T-cell (primary cell): ENCODE measurements at regions not wholly inside any gene's neighbourhood (a gene's known extent, or its start where the extent isn't known, plus 50 kb on each side); places are given as distances from the start of the nearest gene placed in this dataset.

Source experiments
- ATAC-seq, 4 experiments: fragments of 200-7000 bp in 3 of 4; fragments of 150-1000 bp in 1 of 4; cut with Tn5 transposase; replicated peaks in 1 of 4; 1 replicate in 3 of 4; 2 replicates in 1 of 4; pipeline ENCODE4 v1.10.0; 2021; ENCODE audit warnings: moderate library complexity in 3 of 4, mild to moderate bottlenecking in 2 of 4, moderate number of reproducible peaks in 1 of 4
- CTCF ChIA-PET, 2 donors: fragments of 300-600 bp; sonication (Branson Sonifier 250); formaldehyde crosslinking; loops; one replicate each; lab custom pipeline; 2022; ENCODE audit warnings: antibody characterized with exemption in 2 of 2; lab: Charles Lee
- POLR2A ChIA-PET, 2 donors: fragments of 300-600 bp; sonication (Branson Sonifier 250); formaldehyde crosslinking; loops; one replicate each; lab custom pipeline; 2022; ENCODE audit warnings: antibody characterized with exemption in 2 of 2; lab: Charles Lee
- DNase-seq, 35 experiments: peaks; one replicate each; pipeline versions ENCODE4 v3.0.0 to v3.0.0-alpha.2; 2013 to 2023
- H3K27ac ChIP-seq: one replicate; pipeline ENCODE4 v1.5.1; 2013; ENCODE audit warnings: low read length
- H3K27me3 ChIP-seq, 2 experiments: replicated peaks in 1 of 2; 1 replicate in 1 of 2; 2 replicates in 1 of 2; pipeline versions ENCODE4 v1.6.1 to v1.7.0; 2013; ENCODE audit warnings: low read length in 1 of 2, mixed read lengths in 1 of 2; ENCODE audit not compliant: control insufficient read depth in 2 of 2, insufficient read depth in 2 of 2; ENCODE audit errors: extremely low read depth in 1 of 2
- H3K36me3 ChIP-seq, 2 donors: 1 replicate in 1 of 2; 2 replicates in 1 of 2; pipeline versions ENCODE4 v1.6.1 to v1.7.0; 2013; ENCODE audit warnings: low read length in 1 of 2; ENCODE audit not compliant: control insufficient read depth in 2 of 2, insufficient read depth in 1 of 2; ENCODE audit errors: extremely low read depth in 1 of 2
- H3K4me1 ChIP-seq, 2 experiments: 1 replicate in 1 of 2; 2 replicates in 1 of 2; pipeline versions ENCODE4 v1.6.1 to v1.7.0; 2013; ENCODE audit warnings: low read length in 2 of 2, mixed read lengths in 1 of 2; ENCODE audit not compliant: insufficient read depth in 2 of 2, control insufficient read depth in 1 of 2; ENCODE audit errors: extremely low read depth in 1 of 2
- H3K4me3 ChIP-seq, 2 donors: 1 replicate in 1 of 2; 2 replicates in 1 of 2; pipeline versions ENCODE4 v1.5.1 to v1.7.0; 2013; ENCODE audit warnings: mild to moderate bottlenecking in 2 of 2, low read length in 1 of 2, moderate library complexity in 1 of 2; ENCODE audit not compliant: control insufficient read depth in 1 of 2; ENCODE audit errors: extremely low read depth in 1 of 2
- H3K9me3 ChIP-seq: 2 replicates; pipeline ENCODE4 v1.7.0; 2013
- H3K27ac Mint-ChIP-seq, 2 donors: one replicate each; pipeline ENCODE4 v1.8.0; 2020 to 2021; ENCODE audit warnings: mild to moderate bottlenecking in 2 of 2, mixed read lengths in 2 of 2
- H3K27me3 Mint-ChIP-seq, 2 donors: one replicate each; pipeline ENCODE4 v1.8.0; 2021 to 2022; ENCODE audit warnings: mixed read lengths in 2 of 2
- H3K36me3 Mint-ChIP-seq: one replicate; pipeline ENCODE4 v1.8.0; 2021; ENCODE audit warnings: mixed read lengths
- H3K4me1 Mint-ChIP-seq, 3 donors: one replicate each; pipeline ENCODE4 v1.8.0; 2020 to 2022; ENCODE audit warnings: mixed read lengths in 3 of 3, mild to moderate bottlenecking in 1 of 3
- H3K4me3 Mint-ChIP-seq, 3 donors: one replicate each; pipeline ENCODE4 v1.8.0; 2020 to 2022; ENCODE audit warnings: mild to moderate bottlenecking in 3 of 3, mixed read lengths in 3 of 3, moderate library complexity in 3 of 3
- H3K9me3 Mint-ChIP-seq, 3 donors: one replicate each; pipeline ENCODE4 v1.8.0; 2020 to 2022; ENCODE audit warnings: mixed read lengths in 3 of 3
- WGBS: methylation state at CpG from one replicate; pipeline ENCODE4 v1.1.5; 2013; ENCODE audit warnings: missing lambda C conversion rate; ENCODE audit not compliant: insufficient coverage; 5-methylcytosine and 5-hydroxymethylcytosine counted together

GRCh38 chr7:111676167-111676566, 113.9 kb upstream of the IMMP2L start:
- ATAC-seq (no peak), DNase-seq (no peak)
- H3K36me3 ChIP-seq: no peaks in the 10 kb centered on the region
- Mint-ChIP-seq H3K4me3 (no peak overlapping the region), H3K27me3 (peaks cover 8 to 22% of the 10 kb centered on the region in 2 donors), H3K9me3 (no peaks in the 10 kb centered on the region), H3K27ac (no peak overlapping the region), H3K36me3 (no peaks in the 10 kb centered on the region), H3K4me1 (no peaks in the 10 kb centered on the region)
- no peak overlapping the region for H3K27ac ChIP-seq
- no peaks in the 10 kb centered on the region for H3K27me3 ChIP-seq
- H3K4me1 ChIP-seq: no peaks in the 10 kb centered on the region
- no peak overlapping the region for H3K4me3 ChIP-seq
- POLR2A ChIA-PET: no interaction called here
- CTCF ChIA-PET: no interaction called here
- H3K9me3 ChIP-seq: no peaks in the 10 kb centered on the region

GRCh38 chr7:111672901-111673300, 110.6 kb upstream of the IMMP2L start:
- no peaks in the 10 kb centered on the region for H3K9me3 Mint-ChIP-seq
- no peak overlapping the region for H3K27ac Mint-ChIP-seq
- no peaks in the 10 kb centered on the region for H3K4me1 Mint-ChIP-seq
- Histone ChIP-seq H3K9me3 (no peaks in the 10 kb centered on the region), H3K27me3 (no peaks in the 10 kb centered on the region), H3K27ac (no peak overlapping the region), H3K4me1 (no peaks in the 10 kb centered on the region), H3K4me3 (no peak overlapping the region), H3K36me3 (no peaks in the 10 kb centered on the region)
- H3K4me3 Mint-ChIP-seq: no peak overlapping the region
- POLR2A ChIA-PET: no interaction called here
- H3K36me3 Mint-ChIP-seq: no peaks in the 10 kb centered on the region
- peaks cover 8 to 19% of the 10 kb centered on the region in 2 donors for H3K27me3 Mint-ChIP-seq
- no CpG with 5 or more reads among the region's 6 CpGs for WGBS
- ATAC-seq (no peak), DNase-seq (no peak)
- CTCF ChIA-PET: no interaction called here

- Histone ChIP-seq H3K27me3 (no peaks in the 10 kb centered on the region), H3K9me3 (no peaks in the 10 kb centered on the region), H3K36me3 (no peaks in the 10 kb centered on the region), H3K4me3 (no peak overlapping the region), H3K4me1 (no peaks in the 10 kb centered on the region), H3K27ac (no peak overlapping the region)
- POLR2A ChIA-PET: no interaction called here
- H3K4me3 Mint-ChIP-seq: no peak overlapping the region
- DNase-seq (no peak), ATAC-seq (no peak)
- CTCF ChIA-PET: interaction anchor here in 1 of 2 donors (0.6 kb wide), 1 partner anchor 22 kb away, joined by 3 read pairs; no protein-coding TSS in a partner anchor
- peaks cover 8 to 18% of the 10 kb centered on the region in 2 donors for H3K27me3 Mint-ChIP-seq
- no CpG with 5 or more reads among the region's 2 CpGs for WGBS
- H3K27ac Mint-ChIP-seq: no peak overlapping the region
- H3K9me3 Mint-ChIP-seq: no peaks in the 10 kb centered on the region
- no peaks in the 10 kb centered on the region for H3K36me3 Mint-ChIP-seq
- no peaks in the 10 kb centered on the region for H3K4me1 Mint-ChIP-seq
Measured at GRCh38 chr7:111671927-111672326, 109.6 kb upstream of the IMMP2L start.

- ATAC-seq (no peak), DNase-seq (no peak)
- ChIA-PET CTCF (no interaction called here), POLR2A (no interaction called here)
- Histone ChIP-seq H3K9me3 (no peaks in the 10 kb centered on the region), H3K4me3 (no peak overlapping the region), H3K4me1 (no peaks in the 10 kb centered on the region), H3K27me3 (no peaks in the 10 kb centered on the region), H3K27ac (no peak overlapping the region), H3K36me3 (no peaks in the 10 kb centered on the region)
- H3K9me3 Mint-ChIP-seq: no peaks in the 10 kb centered on the region
- no peak overlapping the region for H3K27ac Mint-ChIP-seq
- no peak overlapping the region for H3K4me3 Mint-ChIP-seq
- 88% methylated on average over 6 of the region's 9 CpGs for WGBS
- peaks cover 7 to 10% of the 10 kb centered on the region in 2 donors for H3K27me3 Mint-ChIP-seq
- no peaks in the 10 kb centered on the region for H3K4me1 Mint-ChIP-seq
- no peaks in the 10 kb centered on the region for H3K36me3 Mint-ChIP-seq
Measured at GRCh38 chr7:111668711-111669110, 106.4 kb upstream of the IMMP2L start.

- no CpG with 5 or more reads among the region's 1 CpG for WGBS
- ATAC-seq (no peak), DNase-seq (no peak)
- no peaks in the 10 kb centered on the region for H3K27me3 ChIP-seq
- no peak overlapping the region for H3K27ac Mint-ChIP-seq
- POLR2A ChIA-PET: no interaction called here
- no peaks in the 10 kb centered on the region for H3K36me3 ChIP-seq
- H3K27ac ChIP-seq: no peak overlapping the region
- peaks cover 4 to 10% of the 10 kb centered on the region in 2 donors for H3K27me3 Mint-ChIP-seq
- H3K4me1 ChIP-seq: no peaks in the 10 kb centered on the region
- no peak overlapping the region for H3K4me3 Mint-ChIP-seq
- no peaks in the 10 kb centered on the region for H3K36me3 Mint-ChIP-seq
- no peaks in the 10 kb centered on the region for H3K9me3 Mint-ChIP-seq
- CTCF ChIA-PET: no interaction called here
- no peak overlapping the region for H3K4me3 ChIP-seq
- no peaks in the 10 kb centered on the region for H3K9me3 ChIP-seq
- no peaks in the 10 kb centered on the region for H3K4me1 Mint-ChIP-seq
Measured at GRCh38 chr7:111667488-111667887, 105.2 kb upstream of the IMMP2L start.

GRCh38 chr7:111666260-111666659, 104.0 kb upstream of the IMMP2L start:
- H3K36me3 Mint-ChIP-seq: no peaks in the 10 kb centered on the region
- Histone ChIP-seq H3K4me3 (no peak overlapping the region), H3K27ac (no peak overlapping the region), H3K27me3 (no peaks in the 10 kb centered on the region), H3K36me3 (no peaks in the 10 kb centered on the region), H3K9me3 (no peaks in the 10 kb centered on the region), H3K4me1 (no peaks in the 10 kb centered on the region)
- POLR2A ChIA-PET: no interaction called here
- no peaks in the 10 kb centered on the region for H3K4me1 Mint-ChIP-seq
- H3K27me3 Mint-ChIP-seq: peaks cover 4 to 10% of the 10 kb centered on the region in 2 donors
- no CpG with 5 or more reads among the region's 2 CpGs for WGBS
- no peak overlapping the region for H3K27ac Mint-ChIP-seq
- H3K9me3 Mint-ChIP-seq: peaks cover 0 to 4% (median 0%) of the 10 kb centered on the region in 3 donors
- no peak overlapping the region for H3K4me3 Mint-ChIP-seq
- CTCF ChIA-PET: no interaction called here
- ATAC-seq (no peak), DNase-seq (no peak)

- Mint-ChIP-seq H3K9me3 (peaks cover 0 to 4% (median 0%) of the 10 kb centered on the region in 3 donors), H3K36me3 (no peaks in the 10 kb centered on the region), H3K27ac (no peak overlapping the region), H3K4me3 (no peak overlapping the region), H3K4me1 (no peaks in the 10 kb centered on the region), H3K27me3 (peaks cover 0 to 9% of the 10 kb centered on the region in 2 donors)
- Histone ChIP-seq H3K27me3 (no peaks in the 10 kb centered on the region), H3K9me3 (no peaks in the 10 kb centered on the region), H3K4me1 (no peaks in the 10 kb centered on the region), H3K36me3 (no peaks in the 10 kb centered on the region), H3K4me3 (no peak overlapping the region), H3K27ac (no peak overlapping the region)
- DNase-seq: no peak
- ChIA-PET POLR2A (no interaction called here), CTCF (no interaction called here)
- ATAC-seq: no peak
Measured at GRCh38 chr7:111663771-111664170, 101.5 kb upstream of the IMMP2L start.
